Fibroblast of the conjunctiva (primary cell): ENCODE measurements at regions not wholly inside any gene's neighbourhood (a gene's known extent, or its start where the extent isn't known, plus 50 kb on each side); places are given as distances from the start of the nearest gene placed in this dataset.
"Not testable (repeated sequence)": the region's sequence is repeated elsewhere in the genome, so short reads cannot be mapped to it uniquely, and the experiment has no call there.

Source experiments
- DNase-seq: peaks from one replicate; pipeline ENCODE4 v3.0.0-alpha.2; 2010; ENCODE audit warnings: low read depth

DNA sequence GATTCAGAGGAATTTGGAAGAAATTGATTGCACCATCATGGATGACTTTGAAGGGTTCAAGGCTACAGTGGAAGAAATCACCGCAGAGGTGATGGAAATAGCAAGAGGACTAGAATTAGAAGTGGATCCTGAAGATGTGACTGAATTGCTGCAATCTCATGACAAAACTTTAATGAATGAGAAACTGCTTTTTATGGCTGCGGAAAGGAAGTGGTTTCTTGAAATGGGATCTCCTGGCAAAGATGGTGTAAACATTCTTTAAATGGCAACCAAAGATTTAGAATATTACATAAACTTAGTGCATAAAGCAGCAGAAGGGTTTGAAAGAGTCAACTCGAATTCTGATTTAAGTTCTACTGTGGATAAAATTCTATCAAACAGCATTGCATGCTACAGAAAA lies 698.6 kb downstream of the PLA2G4A start:
- no peak for DNase-seq

DNA sequence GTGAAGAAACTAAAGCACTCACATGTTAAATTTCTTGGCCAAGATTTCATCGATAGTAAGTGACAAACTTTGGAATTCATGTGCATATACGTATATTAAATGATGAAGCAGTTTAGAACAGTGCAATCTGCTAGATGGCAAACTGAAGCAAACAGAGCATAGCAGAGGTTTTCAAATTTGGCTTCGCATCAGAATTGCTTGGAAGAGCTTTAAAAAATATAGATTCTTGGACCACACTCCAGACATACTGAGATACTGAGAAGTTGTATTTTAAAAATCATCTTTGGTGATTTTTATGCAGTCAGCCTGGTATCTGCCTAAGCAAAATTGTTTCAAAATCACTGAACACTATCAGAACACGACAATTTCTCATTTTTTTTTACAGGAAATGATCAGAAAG lies 709.2 kb downstream of the PLA2G4A start:
- DNase-seq = no peak

DNA sequence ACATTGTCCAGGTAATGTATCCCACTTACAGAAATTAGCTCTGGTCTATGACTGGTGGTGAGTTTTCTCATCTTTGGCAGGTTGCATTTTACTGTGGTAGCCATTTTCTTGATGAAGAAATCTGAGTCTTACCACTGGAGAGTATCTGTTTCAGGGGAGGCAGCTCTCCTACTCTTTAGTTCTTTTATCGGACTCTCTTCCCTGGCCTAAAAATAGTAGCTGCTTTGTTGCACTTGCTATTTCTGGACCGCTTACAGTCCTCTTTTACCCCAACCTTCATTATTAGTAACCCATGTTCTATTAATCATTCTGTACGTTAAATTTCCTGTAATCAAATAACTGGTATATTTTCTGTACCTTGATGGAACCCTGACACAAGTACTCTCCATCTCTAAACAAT lies 720.8 kb downstream of the PLA2G4A start:
- DNase-seq = no peak

DNA sequence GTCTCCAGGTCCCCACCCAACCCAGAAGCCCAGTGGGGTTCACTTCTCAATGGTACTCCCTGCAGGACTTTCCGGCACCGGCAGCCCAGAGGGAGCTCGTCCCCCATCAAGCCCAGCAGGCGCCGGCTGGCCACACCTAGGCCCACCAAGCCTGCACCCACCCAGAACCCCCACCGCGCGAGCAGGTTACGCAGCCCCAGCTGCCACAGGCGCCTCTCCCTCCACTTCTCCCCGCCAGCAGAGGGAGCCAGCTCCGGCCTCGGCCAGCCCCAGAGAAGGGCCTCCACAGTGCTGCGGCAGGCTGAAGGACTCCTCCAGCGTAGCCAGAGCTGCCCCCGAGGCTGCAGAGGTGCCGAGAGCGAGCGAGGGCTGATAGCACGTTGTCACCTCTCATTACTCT lies 722.3 kb downstream of the PLA2G4A start:
- DNase-seq = no peak

DNA sequence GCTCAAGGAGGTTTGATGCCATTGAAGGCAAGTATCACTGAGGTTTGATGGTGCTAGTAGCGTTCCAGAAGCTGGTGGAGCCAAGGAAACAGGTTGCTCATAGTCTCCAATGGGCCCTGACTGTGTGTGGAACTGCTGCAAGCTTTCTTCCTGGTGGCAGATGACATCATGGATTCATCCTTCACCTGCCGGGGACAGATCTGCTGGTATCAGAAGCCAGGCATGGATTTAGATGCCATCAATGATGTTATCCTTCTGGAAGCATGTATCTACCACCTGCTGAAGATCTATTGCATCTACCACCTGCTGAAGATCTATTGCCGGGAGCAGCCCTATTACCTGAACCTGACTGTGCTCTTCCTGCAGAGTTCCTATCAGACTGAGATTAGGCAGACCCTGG lies 734.4 kb downstream of the PLA2G4A start:
- no peak for DNase-seq

DNA sequence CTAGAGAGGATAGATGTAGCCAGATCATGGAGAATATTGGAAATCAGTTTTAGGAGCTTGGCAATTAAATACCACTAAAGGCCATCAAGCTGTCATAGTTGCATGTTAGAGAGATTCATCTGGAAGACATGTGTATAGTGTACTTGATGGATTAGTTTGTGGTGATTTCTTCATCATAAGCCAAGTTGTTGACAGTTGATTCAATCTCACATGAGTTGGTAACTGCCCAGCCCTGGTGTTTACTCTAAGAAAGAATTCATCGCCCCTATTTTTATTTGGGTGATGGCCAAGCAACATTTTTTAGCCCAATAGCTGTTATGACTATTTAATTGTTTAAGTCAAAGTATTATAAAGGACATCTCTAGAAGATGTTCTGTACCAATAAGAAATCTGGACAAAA lies 737.6 kb downstream of the PLA2G4A start:
- peak; percentile 2 for DNase-seq

DNA sequence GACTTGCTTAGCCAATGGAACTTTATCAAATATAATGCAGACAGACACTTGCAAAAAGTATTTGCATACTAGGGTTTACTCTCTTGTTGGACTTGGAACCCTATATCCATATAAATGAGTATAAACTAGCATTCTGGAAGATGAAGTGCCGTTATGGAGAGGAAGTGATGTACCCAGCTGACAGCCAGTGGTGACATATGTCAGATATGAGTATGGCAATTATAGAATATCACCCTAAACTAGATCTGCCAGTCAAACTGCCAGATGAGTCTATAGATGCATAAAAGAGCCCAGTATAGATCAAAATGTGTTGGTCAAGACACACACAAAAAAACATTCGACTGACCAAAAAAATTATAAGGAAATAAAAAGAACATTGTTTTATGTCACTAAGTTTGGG lies 739.3 kb downstream of the PLA2G4A start:
- no peak for DNase-seq

DNA sequence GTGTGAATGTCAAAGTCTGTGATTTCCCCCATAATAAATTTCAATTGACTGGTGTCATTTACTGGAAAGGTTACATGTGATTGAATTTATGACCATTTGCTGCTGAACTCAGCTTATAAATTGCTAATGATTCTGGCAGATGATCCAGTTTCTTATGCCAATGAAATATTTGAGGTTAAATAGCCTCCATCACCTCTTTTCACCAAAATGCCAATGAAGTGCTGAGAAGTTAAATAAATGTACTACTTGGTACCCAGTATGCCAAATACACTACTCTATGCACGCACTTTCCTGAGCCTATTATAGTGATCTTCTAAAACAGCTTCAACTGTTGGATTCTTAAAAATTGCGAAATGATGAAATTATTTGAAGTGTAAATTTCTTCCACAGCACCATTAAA lies 741.4 kb downstream of the PLA2G4A start:
- DNase-seq = no peak

GRCh38 chr1:187577610-187578009 lies 748.9 kb downstream of the PLA2G4A start:
- no peak for DNase-seq

- DNase-seq = no peak
Measured at GRCh38 chr1:187588917-187589316, 760.2 kb downstream of the PLA2G4A start.

- no peak for DNase-seq
Measured at GRCh38 chr1:187605736-187606135, 777.0 kb downstream of the PLA2G4A start.

DNA sequence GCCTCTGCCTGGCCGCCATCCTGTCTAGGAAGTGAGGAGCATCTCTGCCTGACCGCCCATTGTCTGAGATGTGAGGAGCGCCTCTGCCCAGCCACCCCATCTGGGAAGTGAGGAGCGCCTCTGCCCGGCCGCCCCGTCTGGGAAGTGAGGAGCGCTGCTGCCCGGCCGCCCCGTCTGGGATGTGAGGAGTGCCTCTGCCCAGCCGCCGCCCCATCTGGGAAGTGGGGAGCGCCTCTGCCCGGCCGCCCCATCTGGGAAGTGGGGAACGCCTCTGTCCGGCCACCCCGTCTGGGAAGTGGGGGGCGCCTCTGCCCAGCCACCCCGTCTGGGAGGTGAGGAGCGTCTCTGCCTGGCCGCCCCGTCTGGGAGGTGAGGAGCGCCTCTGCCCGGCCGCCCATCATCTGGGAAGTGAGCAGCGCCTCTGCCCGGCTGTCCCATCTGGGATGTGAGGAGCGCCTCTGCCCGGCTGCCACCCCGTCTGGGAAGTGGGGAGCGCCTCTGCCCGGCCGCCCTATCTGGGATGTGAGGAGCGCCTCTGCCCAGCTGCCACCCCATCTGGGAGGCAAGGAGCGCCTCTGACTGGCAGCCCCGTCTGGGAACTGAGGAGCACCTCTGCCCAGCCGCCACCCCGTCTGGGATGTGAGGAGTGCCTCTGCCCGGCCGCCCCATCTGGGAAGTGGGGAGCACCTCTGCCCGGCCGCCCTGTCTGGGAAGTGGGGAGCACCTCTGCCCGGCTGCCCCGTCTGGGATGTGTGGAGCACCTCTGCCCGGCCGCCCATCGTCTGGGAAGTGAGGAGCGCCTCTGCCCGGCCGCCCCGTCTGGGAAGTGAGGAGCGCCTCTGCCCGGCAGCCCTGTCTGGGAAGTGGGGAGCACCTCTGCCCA lies 787.3 kb downstream of the PLA2G4A start:
- not testable (repeated sequence) for DNase-seq

- not testable (repeated sequence) for DNase-seq
Measured at GRCh38 chr1:187616830-187617229, 788.1 kb downstream of the PLA2G4A start.

DNA sequence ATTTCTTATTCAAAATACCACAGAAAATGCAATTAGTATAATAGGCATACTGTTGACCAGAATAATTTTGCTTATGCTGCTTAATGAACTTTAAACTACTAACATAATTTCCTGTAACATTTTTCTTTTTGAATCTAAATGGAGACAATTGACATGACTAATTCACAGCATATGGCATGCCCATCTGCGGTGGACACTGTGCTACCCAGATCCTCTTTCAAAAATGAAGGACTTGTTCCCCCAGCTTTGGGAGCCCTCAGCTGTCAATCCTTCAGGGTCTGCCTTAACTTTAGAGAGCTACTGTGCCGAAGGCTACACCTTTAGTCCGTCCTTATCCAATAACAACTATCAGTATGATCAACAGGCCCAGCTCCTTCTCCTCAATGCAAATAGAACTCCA lies 789.0 kb downstream of the PLA2G4A start:
- no peak for DNase-seq

- DNase-seq = no peak
Measured at GRCh38 chr1:187619175-187619574, 790.4 kb downstream of the PLA2G4A start.

DNA sequence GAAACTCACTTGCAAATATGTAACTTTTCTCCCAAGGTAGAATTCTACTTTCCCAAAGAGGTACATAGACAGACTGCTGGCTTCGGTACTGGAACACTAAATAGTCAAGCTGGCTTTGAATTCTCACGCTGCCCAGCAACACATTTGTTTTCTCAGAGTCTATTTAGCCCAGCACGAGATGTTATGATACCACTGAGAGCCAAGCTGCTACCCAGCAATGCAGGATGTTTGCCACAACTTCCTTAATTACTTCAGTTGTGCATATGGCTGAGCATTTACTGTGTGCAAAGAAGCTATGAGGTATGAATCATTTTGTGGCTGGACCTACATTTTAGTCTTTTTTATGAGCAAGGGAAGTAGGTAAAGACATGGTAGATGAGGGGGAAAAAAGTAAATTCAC lies 793.2 kb downstream of the PLA2G4A start:
- no peak for DNase-seq

GRCh38 chr1:187622545-187622944 lies 793.8 kb downstream of the PLA2G4A start:
- no peak for DNase-seq

- no peak for DNase-seq
Measured at GRCh38 chr1:187624812-187625545, 796.2 kb downstream of the PLA2G4A start.

GRCh38 chr1:187626056-187626455 lies 797.3 kb downstream of the PLA2G4A start:
- DNase-seq = no peak

- DNase-seq = no peak
Measured at GRCh38 chr1:187627516-187627915, 798.8 kb downstream of the PLA2G4A start.

GRCh38 chr1:187629075-187629474 lies 800.3 kb downstream of the PLA2G4A start:
- DNase-seq = no peak

- no peak for DNase-seq
Measured at GRCh38 chr1:187630653-187631380, 802.1 kb downstream of the PLA2G4A start.

DNA sequence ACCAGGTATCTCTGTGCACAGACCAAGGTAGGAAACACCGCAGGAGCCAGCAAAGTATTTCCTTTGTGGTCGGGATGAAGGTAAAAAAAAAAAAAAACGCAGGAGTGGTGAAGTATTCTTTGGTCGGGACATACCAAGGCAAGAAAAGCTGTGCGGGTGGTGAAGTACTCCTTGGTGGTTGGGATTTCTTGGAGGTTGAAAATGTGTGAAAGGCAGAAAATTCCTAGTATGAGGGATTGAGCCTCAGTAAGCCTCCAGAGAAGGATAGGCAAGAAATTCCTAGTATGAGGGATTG lies 802.6 kb downstream of the PLA2G4A start:
- no peak for DNase-seq
